ENCODE measurements at regions not wholly inside any gene's neighbourhood (a gene's known extent, or its start where the extent isn't known, plus 50 kb on each side); places are given as distances from the start of the nearest gene placed in this dataset.

DNA sequence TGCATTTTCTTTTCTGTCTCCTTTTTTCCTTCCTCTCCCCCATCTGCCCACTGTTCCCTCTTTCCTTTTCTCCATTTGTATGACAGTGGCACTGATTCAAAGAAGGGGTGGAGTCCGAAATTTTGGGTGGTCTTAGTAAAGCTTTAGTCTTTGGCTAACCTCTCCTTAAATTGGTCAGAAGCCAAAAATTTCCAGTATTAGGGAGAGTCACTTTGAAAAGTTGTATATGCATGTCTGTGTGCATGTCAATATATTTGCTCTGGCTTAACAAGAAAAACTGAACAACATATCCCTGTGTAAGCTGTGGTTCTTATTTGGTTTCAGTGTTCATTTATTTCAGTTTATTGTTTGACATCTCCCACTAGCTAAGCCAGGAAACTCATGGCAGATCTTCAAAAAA, 314.8 kb upstream of the CXADR start:
- TF ChIP-seq, protein P1, sequence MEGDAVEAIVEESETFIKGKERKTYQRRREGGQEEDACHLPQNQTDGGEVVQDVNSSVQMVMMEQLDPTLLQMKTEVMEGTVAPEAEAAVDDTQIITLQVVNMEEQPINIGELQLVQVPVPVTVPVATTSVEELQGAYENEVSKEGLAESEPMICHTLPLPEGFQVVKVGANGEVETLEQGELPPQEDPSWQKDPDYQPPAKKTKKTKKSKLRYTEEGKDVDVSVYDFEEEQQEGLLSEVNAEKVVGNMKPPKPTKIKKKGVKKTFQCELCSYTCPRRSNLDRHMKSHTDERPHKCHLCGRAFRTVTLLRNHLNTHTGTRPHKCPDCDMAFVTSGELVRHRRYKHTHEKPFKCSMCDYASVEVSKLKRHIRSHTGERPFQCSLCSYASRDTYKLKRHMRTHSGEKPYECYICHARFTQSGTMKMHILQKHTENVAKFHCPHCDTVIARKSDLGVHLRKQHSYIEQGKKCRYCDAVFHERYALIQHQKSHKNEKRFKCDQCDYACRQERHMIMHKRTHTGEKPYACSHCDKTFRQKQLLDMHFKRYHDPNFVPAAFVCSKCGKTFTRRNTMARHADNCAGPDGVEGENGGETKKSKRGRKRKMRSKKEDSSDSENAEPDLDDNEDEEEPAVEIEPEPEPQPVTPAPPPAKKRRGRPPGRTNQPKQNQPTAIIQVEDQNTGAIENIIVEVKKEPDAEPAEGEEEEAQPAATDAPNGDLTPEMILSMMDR (IDR thresholded peaks at IDR 0.05), result no peak
- TF ChIP-seq POLR2A (IDR thresholded peaks at IDR 0.05), result no peak
